CD14-positive monocyte (primary cell): ENCODE measurements at regions not wholly inside any gene's neighbourhood (a gene's known extent, or its start where the extent isn't known, plus 50 kb on each side); places are given as distances from the start of the nearest gene placed in this dataset.
A peak's percentile ranks its signal among the peaks of the same experiment; 100 is the strongest.

Source experiments
- DNase-seq, 3 donors: peaks; one replicate each; pipeline ENCODE4 v3.0.0-alpha.2; 2011 to 2022
- H2AFZ ChIP-seq: 2 replicates; pipeline ENCODE4 v1.6.0; 2012; ENCODE audit warnings: mild to moderate bottlenecking, low read depth, low read length, inconsistent platforms; ENCODE audit not compliant: insufficient read depth, poor library complexity, severe bottlenecking
- H3K27ac ChIP-seq, 2 donors: 1 replicate in 1 of 2; 2 replicates in 1 of 2; pipeline ENCODE4 v1.5.1; 2012 to 2013; ENCODE audit warnings: low read length in 2 of 2, control low read depth in 1 of 2, inconsistent platforms in 1 of 2, low read depth in 1 of 2, mild to moderate bottlenecking in 1 of 2
- H3K27me3 ChIP-seq, 2 donors: one replicate each; pipeline versions ENCODE4 v1.6.0 to v1.6.1; 2011 to 2013; ENCODE audit warnings: low read length in 2 of 2; ENCODE audit not compliant: control insufficient read depth in 2 of 2, insufficient read depth in 2 of 2
- H3K36me3 ChIP-seq, 2 donors: replicated peaks in 1 of 2; 1 replicate in 1 of 2; 2 replicates in 1 of 2; pipeline versions ENCODE4 v1.5.1 to v1.6.1; 2012 to 2013; ENCODE audit warnings: low read length in 2 of 2, control low read depth in 1 of 2, inconsistent platforms in 1 of 2, mild to moderate bottlenecking in 1 of 2; ENCODE audit not compliant: insufficient read depth in 2 of 2, control insufficient read depth in 1 of 2
- H3K4me1 ChIP-seq, 2 donors: 1 replicate in 1 of 2; 2 replicates in 1 of 2; pipeline versions ENCODE4 v1.5.1 to v1.6.1; 2012 to 2013; ENCODE audit warnings: low read length in 2 of 2, control low read depth in 1 of 2, inconsistent platforms in 1 of 2, mild to moderate bottlenecking in 1 of 2, moderate library complexity in 1 of 2; ENCODE audit not compliant: insufficient read depth in 2 of 2, control insufficient read depth in 1 of 2
- H3K4me2 ChIP-seq: replicated peaks from 2 replicates; pipeline ENCODE3; 2012; ENCODE audit warnings: low read length, moderate library complexity, mild to moderate bottlenecking; ENCODE audit not compliant: poor library complexity, severe bottlenecking; ENCODE audit errors: extremely low read depth
- H3K4me3 ChIP-seq, 3 experiments: fragments of 200-600 bp in 1 of 3; sonication (generic) in 1 of 3; replicated peaks in 1 of 3; 1 replicate in 2 of 3; 2 replicates in 1 of 3; pipeline ENCODE4 v1.5.1; 2011 to 2013; ENCODE audit warnings: low read length in 3 of 3, mild to moderate bottlenecking in 3 of 3, control low read depth in 2 of 3, low read depth in 2 of 3, inconsistent platforms in 1 of 3, moderate library complexity in 1 of 3
- H3K79me2 ChIP-seq: 2 replicates; pipeline ENCODE4 v1.6.0; 2012; ENCODE audit warnings: mild to moderate bottlenecking, control low read depth, inconsistent platforms, low read length, moderate library complexity; ENCODE audit not compliant: insufficient read depth
- H3K9ac ChIP-seq: 2 replicates; pipeline ENCODE4 v1.6.0; 2017; ENCODE audit warnings: low read length, mild to moderate bottlenecking; ENCODE audit not compliant: insufficient read depth, poor library complexity, severe bottlenecking
- H3K9me3 ChIP-seq, 2 donors: replicated peaks in 1 of 2; 1 replicate in 1 of 2; 2 replicates in 1 of 2; pipeline versions ENCODE4 v1.5.1 to v1.6.1; 2012 to 2013; ENCODE audit warnings: low read length in 2 of 2, control low read depth in 1 of 2; ENCODE audit not compliant: control insufficient read depth in 1 of 2, insufficient read depth in 1 of 2
- H4K20me1 ChIP-seq: 2 replicates; pipeline ENCODE4 v1.6.0; 2012; ENCODE audit warnings: mild to moderate bottlenecking, low read length, control low read depth, moderate library complexity; ENCODE audit not compliant: insufficient read depth
- H3K27ac Mint-ChIP-seq, 7 donors: one replicate each; pipeline ENCODE4 v1.8.0; 2020; ENCODE audit warnings: mild to moderate bottlenecking in 7 of 7, mixed read lengths in 7 of 7, moderate library complexity in 6 of 7, inconsistent platforms in 2 of 7
- H3K27me3 Mint-ChIP-seq, 3 donors: one replicate each; pipeline ENCODE4 v1.8.0; 2021 to 2022; ENCODE audit warnings: low read depth in 3 of 3, mild to moderate bottlenecking in 3 of 3, mixed read lengths in 3 of 3, moderate library complexity in 3 of 3, inconsistent platforms in 1 of 3
- H3K36me3 Mint-ChIP-seq, 2 donors: one replicate each; pipeline ENCODE4 v1.8.0; 2020; ENCODE audit warnings: mixed read lengths in 2 of 2, inconsistent platforms in 1 of 2, mild to moderate bottlenecking in 1 of 2
- H3K4me1 Mint-ChIP-seq: one replicate; pipeline ENCODE4 v1.8.0; 2020; ENCODE audit warnings: mild to moderate bottlenecking, mixed read lengths
- H3K4me3 Mint-ChIP-seq, 2 donors: one replicate each; pipeline ENCODE4 v1.8.0; 2020; ENCODE audit warnings: mild to moderate bottlenecking in 2 of 2, mixed read lengths in 2 of 2, moderate library complexity in 1 of 2
- H3K9me3 Mint-ChIP-seq, 7 donors: one replicate each; pipeline ENCODE4 v1.8.0; 2020 to 2022; ENCODE audit warnings: mixed read lengths in 7 of 7, mild to moderate bottlenecking in 6 of 7, moderate library complexity in 6 of 7, inconsistent platforms in 2 of 7
- WGBS: methylation state at CpG from one replicate; pipeline ENCODE4 v1.1.5; 2013; ENCODE audit warnings: missing lambda C conversion rate; ENCODE audit not compliant: insufficient coverage; 5-methylcytosine and 5-hydroxymethylcytosine counted together
- intact Hi-C, 2 donors: fragments of 100-400 bp; cut with micrococcal nuclease; formaldehyde crosslinking; loops; one replicate each; pipeline versions ENCODE4 v1.15.0 to v1.15.1; 2023
- TF ChIP-seq, protein P1 (sequence below): fragments of 200-600 bp; IDR thresholded peaks from one replicate; pipeline ENCODE4 v1.8.0; 2022; ENCODE audit warnings: antibody characterized with exemption, mild to moderate bottlenecking

DNA sequence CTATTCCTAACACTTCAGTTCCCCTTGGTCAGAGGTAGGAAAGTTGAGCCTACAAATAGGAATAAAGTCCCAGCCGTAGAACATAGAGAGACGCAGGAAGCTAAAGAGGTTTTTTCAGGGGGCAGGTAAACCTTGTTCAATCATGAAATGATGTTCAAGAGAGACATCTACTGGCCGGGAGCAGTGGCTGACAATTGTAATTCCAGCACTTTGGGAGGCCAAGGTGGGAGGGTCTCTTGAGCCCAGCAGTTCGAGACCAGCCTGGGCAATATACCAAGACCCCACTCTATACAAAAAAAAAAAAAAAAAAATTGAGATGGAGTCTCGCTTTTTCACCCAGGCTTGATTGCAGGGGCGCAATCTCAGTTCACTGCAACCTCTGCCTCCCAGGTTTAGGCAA lies 66.7 kb upstream of the DNAJC10 start:
- Histone ChIP-seq H3K36me3 (no peaks in the 10 kb centered on the region), H3K9me3 (no peaks in the 10 kb centered on the region), H3K27ac (no peak overlapping the region), H3K27me3 (no peaks in the 10 kb centered on the region), H4K20me1 (no peaks in the 10 kb centered on the region), H3K4me2 (no peak overlapping the region), H3K79me2 (no peaks in the 10 kb centered on the region), H3K4me3 (no peak overlapping the region), H2AFZ (no peak overlapping the region), H3K9ac (no peak overlapping the region), H3K4me1 (no peaks in the 10 kb centered on the region)
- intact Hi-C loops, result no loop called here
- no peak for DNase-seq
- Mint-ChIP-seq H3K4me3 (no peak overlapping the region), H3K4me1 (peaks cover 4% of the 10 kb centered on the region), H3K36me3 (no peaks in the 10 kb centered on the region), H3K9me3 (no peaks in the 10 kb centered on the region), H3K27ac (no peak overlapping the region), H3K27me3 (peaks cover 0 to 6% (median 0%) of the 10 kb centered on the region in 3 donors)
- WGBS, result 40% methylated on average over 3 of the region's 6 CpGs
- TF ChIP-seq, protein P1, sequence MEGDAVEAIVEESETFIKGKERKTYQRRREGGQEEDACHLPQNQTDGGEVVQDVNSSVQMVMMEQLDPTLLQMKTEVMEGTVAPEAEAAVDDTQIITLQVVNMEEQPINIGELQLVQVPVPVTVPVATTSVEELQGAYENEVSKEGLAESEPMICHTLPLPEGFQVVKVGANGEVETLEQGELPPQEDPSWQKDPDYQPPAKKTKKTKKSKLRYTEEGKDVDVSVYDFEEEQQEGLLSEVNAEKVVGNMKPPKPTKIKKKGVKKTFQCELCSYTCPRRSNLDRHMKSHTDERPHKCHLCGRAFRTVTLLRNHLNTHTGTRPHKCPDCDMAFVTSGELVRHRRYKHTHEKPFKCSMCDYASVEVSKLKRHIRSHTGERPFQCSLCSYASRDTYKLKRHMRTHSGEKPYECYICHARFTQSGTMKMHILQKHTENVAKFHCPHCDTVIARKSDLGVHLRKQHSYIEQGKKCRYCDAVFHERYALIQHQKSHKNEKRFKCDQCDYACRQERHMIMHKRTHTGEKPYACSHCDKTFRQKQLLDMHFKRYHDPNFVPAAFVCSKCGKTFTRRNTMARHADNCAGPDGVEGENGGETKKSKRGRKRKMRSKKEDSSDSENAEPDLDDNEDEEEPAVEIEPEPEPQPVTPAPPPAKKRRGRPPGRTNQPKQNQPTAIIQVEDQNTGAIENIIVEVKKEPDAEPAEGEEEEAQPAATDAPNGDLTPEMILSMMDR, result no peak

DNA sequence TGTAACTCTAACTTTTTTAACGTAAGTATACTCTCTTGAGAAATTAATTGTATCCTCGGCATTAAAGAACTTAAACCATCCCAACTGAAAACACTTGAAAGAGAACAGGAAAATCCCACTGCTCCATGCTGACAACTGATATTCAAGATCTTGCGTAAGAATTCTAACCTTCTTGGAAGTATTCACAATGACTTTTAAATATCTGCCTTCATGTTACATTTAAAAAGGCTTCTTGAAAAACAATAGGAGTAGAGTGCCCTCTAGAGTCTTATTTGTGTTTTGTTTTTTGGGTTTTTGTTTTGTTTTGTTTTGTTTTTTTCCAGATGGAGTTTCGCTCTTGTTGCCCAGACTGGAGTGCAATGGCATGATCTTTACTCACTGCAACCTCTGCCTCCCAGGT lies 65.4 kb upstream of the DNAJC10 start:
- no peaks in the 10 kb centered on the region for H3K36me3 Mint-ChIP-seq
- Histone ChIP-seq H3K9ac (no peak overlapping the region), H3K27me3 (no peaks in the 10 kb centered on the region), H3K79me2 (no peaks in the 10 kb centered on the region), H3K27ac (no peak overlapping the region), H3K4me2 (no peak overlapping the region), H3K36me3 (no peaks in the 10 kb centered on the region), H3K9me3 (no peaks in the 10 kb centered on the region), H3K4me1 (no peaks in the 10 kb centered on the region), H2AFZ (peak overlapping the region; percentile 47), H3K4me3 (no peak overlapping the region), H4K20me1 (no peaks in the 10 kb centered on the region)
- WGBS, result 67% methylated on average over 1 of the region's 4 CpGs
- DNase-seq, result peak in 1 of 3 donors; percentile 23
- intact Hi-C loops, result loop anchor here (5.0 kb wide), 1 partner anchor 463 kb away; no protein-coding TSS in a partner anchor
- TF ChIP-seq, protein P1, result peak; percentile 69
- peaks cover 4% of the 10 kb centered on the region for H3K4me1 Mint-ChIP-seq
- no peaks in the 10 kb centered on the region for H3K9me3 Mint-ChIP-seq
- H3K27ac Mint-ChIP-seq, result no peak overlapping the region
- peak overlapping the region in 1 of 2 donors; percentile 37 for H3K4me3 Mint-ChIP-seq
- peaks cover 0 to 3% (median 0%) of the 10 kb centered on the region in 3 donors for H3K27me3 Mint-ChIP-seq
